Effector memory CD8-positive, alpha-beta T cell (primary cell): ENCODE measurements at regions not wholly inside any gene's neighbourhood (a gene's known extent, or its start where the extent isn't known, plus 50 kb on each side); places are given as distances from the start of the nearest gene placed in this dataset.

ENCODE experiments used
- ATAC-seq: fragments of 150-1000 bp; cut with Tn5 transposase; replicated peaks from 2 replicates; pipeline ENCODE4 v1.10.0; 2021; ENCODE audit warnings: mild to moderate bottlenecking, moderate library complexity
- DNase-seq, 3 experiments: peaks; one replicate each; pipeline ENCODE4 v3.0.0; 2021
- H3K27ac Mint-ChIP-seq, 2 donors: one replicate each; pipeline ENCODE4 v1.8.0; 2022; ENCODE audit warnings: mild to moderate bottlenecking in 2 of 2, mixed read lengths in 2 of 2, moderate library complexity in 2 of 2
- H3K27me3 Mint-ChIP-seq, 2 donors: one replicate each; pipeline ENCODE4 v1.8.0; 2022; ENCODE audit warnings: mixed read lengths in 2 of 2
- H3K36me3 Mint-ChIP-seq: one replicate; pipeline ENCODE4 v1.8.0; 2022; ENCODE audit warnings: mild to moderate bottlenecking, moderate library complexity, mixed read lengths; ENCODE audit not compliant: insufficient read depth
- H3K4me1 Mint-ChIP-seq, 2 donors: one replicate each; pipeline ENCODE4 v1.8.0; 2022; ENCODE audit warnings: low read depth in 2 of 2, mixed read lengths in 2 of 2
- H3K4me3 Mint-ChIP-seq, 2 donors: one replicate each; pipeline ENCODE4 v1.8.0; 2022; ENCODE audit warnings: mild to moderate bottlenecking in 2 of 2, mixed read lengths in 2 of 2, moderate library complexity in 2 of 2
- H3K9me3 Mint-ChIP-seq, 2 donors: one replicate each; pipeline ENCODE4 v1.8.0; 2022; ENCODE audit warnings: mixed read lengths in 2 of 2

DNA sequence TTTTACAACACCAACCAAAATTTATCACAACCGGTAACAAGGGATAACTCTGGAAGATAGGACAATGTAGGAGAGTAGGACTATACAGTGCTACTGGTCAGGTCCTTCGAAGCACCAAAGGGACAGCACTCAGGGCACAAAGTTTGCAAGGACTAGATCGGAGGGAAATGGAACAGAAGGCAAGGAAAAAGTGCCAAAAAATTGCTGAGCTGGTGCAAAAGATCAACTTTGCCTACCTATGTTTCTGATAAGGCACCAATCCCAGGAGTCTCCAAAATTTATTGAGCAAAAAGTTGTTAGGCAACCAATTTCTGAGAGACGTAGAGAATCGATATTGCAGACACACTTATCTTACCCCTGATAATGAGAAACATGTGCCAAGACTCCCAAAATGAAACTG lies 160.0 kb upstream of the PLEKHA5 start:
- Mint-ChIP-seq H3K4me3 (no peak overlapping the region), H3K36me3 (no peaks in the 10 kb centered on the region), H3K27me3 (peaks cover 3 to 7% of the 10 kb centered on the region in 2 donors), H3K9me3 (peaks cover 0 to under 1% of the 10 kb centered on the region in 2 donors), H3K4me1 (peaks cover 0 to under 1% of the 10 kb centered on the region in 2 donors), H3K27ac (no peak overlapping the region)
- DNase-seq (no peak), ATAC-seq (no peak)

DNA sequence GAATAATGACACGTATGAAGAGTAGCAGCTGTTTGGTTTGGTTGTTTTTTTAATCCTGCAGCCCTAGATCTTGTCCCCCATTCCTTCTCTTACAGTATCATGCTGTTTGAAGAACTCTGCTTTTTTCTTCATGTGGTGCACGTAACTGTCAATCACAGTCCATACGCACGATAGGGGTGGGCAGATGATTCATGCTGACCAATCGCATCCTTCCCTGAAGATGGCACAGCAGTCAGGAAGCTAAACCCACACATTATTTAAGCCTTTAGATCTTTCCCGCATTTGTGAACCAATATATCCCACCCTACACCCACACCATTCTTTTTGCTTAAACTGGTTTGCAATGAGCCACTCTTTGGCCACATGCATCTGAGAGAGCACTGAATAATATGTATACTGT lies 158.9 kb upstream of the PLEKHA5 start:
- Mint-ChIP-seq H3K4me1 (no peaks in the 10 kb centered on the region), H3K27me3 (peaks cover 0 to 7% of the 10 kb centered on the region in 2 donors), H3K9me3 (no peaks in the 10 kb centered on the region), H3K4me3 (no peak overlapping the region), H3K36me3 (no peaks in the 10 kb centered on the region), H3K27ac (no peak overlapping the region)
- ATAC-seq (no peak), DNase-seq (no peak)

DNA sequence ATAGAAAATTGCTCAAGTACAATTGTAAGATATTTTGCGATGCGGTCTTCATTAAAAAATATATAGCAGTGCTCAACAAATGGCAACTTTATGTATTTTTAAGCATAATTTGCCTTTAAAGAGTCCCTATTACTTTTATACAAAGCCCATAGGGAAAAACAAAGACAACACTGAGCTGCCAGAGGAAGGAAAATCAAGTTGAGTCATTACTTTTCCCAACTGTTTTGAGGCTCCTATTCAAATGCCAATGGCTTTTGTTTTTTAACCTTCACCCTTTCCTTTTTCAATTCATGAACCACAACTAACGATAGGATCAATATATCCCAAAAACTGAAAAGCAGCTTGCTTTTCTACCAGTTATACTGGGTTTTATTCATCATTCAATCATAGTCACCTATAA lies 157.6 kb upstream of the PLEKHA5 start:
- no peaks in the 10 kb centered on the region for H3K27me3 Mint-ChIP-seq
- H3K4me1 Mint-ChIP-seq: no peaks in the 10 kb centered on the region
- no peak for ATAC-seq
- no peak overlapping the region for H3K27ac Mint-ChIP-seq
- DNase-seq: no peak
- peaks cover 0 to under 1% of the 10 kb centered on the region in 2 donors for H3K9me3 Mint-ChIP-seq
- H3K4me3 Mint-ChIP-seq: no peak overlapping the region
- H3K36me3 Mint-ChIP-seq: no peaks in the 10 kb centered on the region

DNA sequence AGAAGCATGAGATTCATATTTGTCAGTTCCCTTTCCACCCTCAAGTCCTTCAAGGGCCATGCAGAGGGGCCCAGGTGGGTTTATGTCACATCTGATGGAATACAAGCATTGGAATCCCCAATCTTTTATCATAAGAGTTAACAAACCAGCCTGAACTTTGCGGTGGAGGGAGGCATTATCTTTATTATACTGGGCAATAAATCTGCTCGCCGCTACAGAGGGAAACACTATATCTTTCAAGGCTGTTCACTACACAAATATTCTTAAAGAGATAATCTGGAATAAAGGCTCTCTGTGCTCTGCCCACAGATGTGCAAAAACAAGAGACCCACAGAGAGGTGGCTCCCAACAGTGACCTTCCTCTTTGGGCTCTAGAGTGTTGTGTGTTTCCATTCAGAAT lies 153.6 kb upstream of the PLEKHA5 start:
- Mint-ChIP-seq H3K36me3 (no peaks in the 10 kb centered on the region), H3K9me3 (peaks cover 0 to 8% of the 10 kb centered on the region in 2 donors), H3K27ac (no peak overlapping the region), H3K4me3 (no peak overlapping the region), H3K4me1 (no peaks in the 10 kb centered on the region), H3K27me3 (no peaks in the 10 kb centered on the region)
- no peak for DNase-seq
- ATAC-seq: no peak

DNA sequence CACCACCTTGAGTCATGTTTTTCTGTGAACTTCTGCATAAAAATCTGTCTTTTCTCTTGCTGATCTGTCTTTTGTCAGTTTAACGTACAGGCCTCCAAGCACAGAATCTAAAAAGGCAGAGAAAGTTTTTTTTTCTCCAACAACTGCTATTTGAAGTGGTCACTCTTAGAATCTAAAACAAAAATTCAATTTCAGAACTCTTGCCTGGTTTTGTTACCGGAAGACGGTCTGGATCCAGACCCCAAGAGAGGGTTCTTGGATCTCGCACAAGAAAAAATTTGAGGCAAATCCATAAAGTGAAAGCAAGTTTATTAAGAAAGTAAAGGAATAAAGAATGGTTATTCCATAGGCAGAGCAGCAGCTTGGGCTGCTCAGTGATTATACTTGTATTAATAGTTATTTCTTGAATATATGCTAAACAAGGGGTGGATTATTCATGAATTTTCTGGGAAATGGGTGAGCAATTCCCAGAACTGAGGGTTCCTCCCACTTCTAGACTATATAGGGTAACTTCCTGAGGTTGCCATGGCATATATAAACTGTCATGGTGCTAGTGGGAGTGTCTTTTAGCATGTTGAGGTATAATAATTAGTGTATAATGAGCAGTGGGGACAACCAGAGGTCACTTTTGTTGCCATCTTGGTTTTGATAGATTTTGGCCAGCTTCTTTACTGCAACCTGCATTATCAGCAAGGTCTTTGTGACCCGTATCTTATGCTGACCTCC lies 150.0 kb upstream of the PLEKHA5 start:
- Mint-ChIP-seq H3K27ac (no peak overlapping the region), H3K4me1 (no peaks in the 10 kb centered on the region), H3K4me3 (no peak overlapping the region), H3K36me3 (no peaks in the 10 kb centered on the region), H3K9me3 (peaks cover 0 to 8% of the 10 kb centered on the region in 2 donors), H3K27me3 (no peaks in the 10 kb centered on the region)
- DNase-seq (no peak), ATAC-seq (no peak)

DNA sequence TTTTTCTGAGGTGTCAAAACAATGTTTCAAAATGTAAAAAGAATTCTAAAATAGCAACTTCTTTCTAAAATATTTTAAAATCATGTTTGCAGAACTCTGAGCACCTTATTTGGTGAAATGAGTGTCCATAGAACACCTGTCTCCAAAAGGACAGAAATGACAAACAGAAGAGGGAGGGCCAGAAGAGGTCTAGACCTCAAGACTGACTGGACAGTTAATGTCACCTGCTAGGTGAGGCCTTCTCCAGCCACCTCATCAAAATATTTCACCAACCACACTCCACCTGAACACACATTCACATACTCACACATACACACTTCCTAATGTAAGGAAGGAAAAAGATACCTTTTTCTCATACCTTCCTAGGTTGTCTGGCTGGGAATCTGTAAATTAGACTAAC lies 147.8 kb upstream of the PLEKHA5 start:
- DNase-seq (no peak), ATAC-seq (no peak)
- Mint-ChIP-seq H3K27me3 (no peaks in the 10 kb centered on the region), H3K4me1 (no peaks in the 10 kb centered on the region), H3K9me3 (peaks cover 2 to 8% of the 10 kb centered on the region in 2 donors), H3K27ac (no peak overlapping the region), H3K36me3 (no peaks in the 10 kb centered on the region), H3K4me3 (no peak overlapping the region)

DNA sequence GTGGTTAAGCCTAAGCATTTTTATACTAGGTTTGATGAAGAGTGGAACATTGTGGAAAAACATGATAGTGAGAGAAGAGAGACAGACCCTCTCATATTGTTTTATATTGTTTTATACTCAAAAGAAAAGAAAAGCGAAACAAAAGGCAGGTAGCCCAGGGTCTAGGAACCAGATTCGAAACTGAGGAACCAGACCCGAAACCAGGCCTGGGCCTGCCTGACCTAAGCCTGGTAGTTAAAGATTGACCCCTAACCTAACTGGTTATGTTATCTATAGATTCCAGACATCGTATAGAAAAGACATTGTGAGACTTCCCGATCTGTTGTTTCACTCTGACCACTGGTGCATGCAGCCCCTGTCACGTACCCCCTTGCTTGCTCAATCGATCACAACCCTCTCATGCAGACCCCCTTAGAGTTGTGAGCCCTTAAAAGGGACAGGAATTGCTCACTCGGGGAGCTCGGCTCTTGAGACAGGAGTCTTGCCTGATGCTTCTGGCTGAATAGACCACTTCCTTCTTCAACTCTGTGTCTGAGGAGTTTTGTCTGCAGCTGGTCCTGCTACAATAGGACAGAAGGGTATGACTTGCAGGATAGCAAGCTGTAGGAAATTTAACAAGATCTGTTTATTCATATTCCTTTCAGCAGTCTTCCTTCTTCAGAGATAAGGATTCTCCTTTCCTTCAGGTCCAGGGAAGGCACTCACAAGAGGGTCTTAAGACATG lies 147.1 kb upstream of the PLEKHA5 start:
- H3K9me3 Mint-ChIP-seq: peaks cover 2% of the 10 kb centered on the region in 2 donors
- no peak overlapping the region for H3K4me3 Mint-ChIP-seq
- no peak for DNase-seq
- H3K27me3 Mint-ChIP-seq: no peaks in the 10 kb centered on the region
- ATAC-seq: no peak
- H3K27ac Mint-ChIP-seq: no peak overlapping the region
- no peaks in the 10 kb centered on the region for H3K36me3 Mint-ChIP-seq
- H3K4me1 Mint-ChIP-seq: no peaks in the 10 kb centered on the region

DNA sequence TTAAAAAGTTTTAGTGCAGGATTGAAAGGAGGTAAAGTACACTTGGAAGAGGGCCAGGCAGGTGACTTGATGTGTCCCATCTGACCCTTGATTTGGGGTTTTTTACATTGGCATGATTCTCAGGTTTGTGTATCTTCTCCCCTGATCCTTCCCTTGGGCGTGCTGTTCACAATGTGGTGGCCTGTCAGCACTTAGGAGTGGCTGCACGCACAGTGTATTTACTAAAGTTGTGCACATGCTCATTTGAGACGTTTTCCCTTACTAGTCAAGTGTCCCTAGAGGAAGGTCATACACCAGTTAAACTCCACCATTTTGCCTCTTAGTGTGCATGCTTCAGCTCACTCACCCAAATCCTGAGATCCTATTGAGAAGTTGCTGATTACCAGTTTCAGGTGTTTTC lies 145.7 kb upstream of the PLEKHA5 start:
- no peak for ATAC-seq
- DNase-seq: no peak
- Mint-ChIP-seq H3K9me3 (peaks cover 0 to 2% of the 10 kb centered on the region in 2 donors), H3K27ac (no peak overlapping the region), H3K4me1 (no peaks in the 10 kb centered on the region), H3K4me3 (no peak overlapping the region), H3K27me3 (no peaks in the 10 kb centered on the region), H3K36me3 (no peaks in the 10 kb centered on the region)

DNA sequence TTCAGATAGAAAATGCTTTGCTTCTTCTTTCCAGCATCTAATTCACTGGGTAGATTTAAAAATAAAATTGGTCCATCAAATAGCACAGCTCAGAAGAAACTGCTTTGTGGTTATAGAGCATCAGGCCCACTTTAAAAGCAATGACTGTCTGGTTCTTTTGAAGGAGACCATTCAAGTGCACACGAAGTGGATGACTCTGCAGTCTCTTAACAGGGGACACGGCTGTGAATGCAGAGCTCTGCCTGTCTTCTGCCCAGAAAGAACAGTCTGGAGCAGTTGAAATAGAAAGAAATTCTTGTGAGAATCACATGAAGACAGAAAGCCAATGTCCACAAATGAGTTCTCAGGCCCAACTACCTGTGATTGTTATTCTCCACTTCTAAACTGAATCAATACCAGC lies 138.7 kb upstream of the PLEKHA5 start:
- H3K4me1 Mint-ChIP-seq: no peaks in the 10 kb centered on the region
- no peak overlapping the region for H3K4me3 Mint-ChIP-seq
- peaks cover 0 to 6% of the 10 kb centered on the region in 2 donors for H3K27me3 Mint-ChIP-seq
- H3K9me3 Mint-ChIP-seq: peaks cover 0 to 2% of the 10 kb centered on the region in 2 donors
- no peak overlapping the region for H3K27ac Mint-ChIP-seq
- DNase-seq (no peak), ATAC-seq (no peak)
- no peaks in the 10 kb centered on the region for H3K36me3 Mint-ChIP-seq

DNA sequence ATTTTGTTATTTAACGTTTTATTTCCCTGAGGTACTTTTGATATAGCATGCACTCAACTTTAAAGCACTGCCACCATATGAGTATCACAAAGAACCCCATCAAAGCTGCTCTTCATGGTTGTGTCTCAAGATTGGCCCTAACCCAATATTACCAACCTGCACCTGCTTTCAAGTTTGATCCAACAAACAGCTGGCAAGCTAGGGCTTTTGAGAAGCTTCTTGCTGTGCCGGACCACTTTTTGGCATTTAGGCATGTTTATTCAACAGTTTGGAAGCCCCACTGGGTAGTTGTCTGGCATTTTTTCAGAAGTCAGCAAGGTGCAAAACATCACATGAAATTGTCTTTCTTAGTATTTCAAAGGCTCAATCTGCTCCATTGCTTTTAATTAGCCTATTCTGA lies 137.2 kb upstream of the PLEKHA5 start:
- Mint-ChIP-seq H3K9me3 (peaks cover 0 to 2% of the 10 kb centered on the region in 2 donors), H3K36me3 (no peaks in the 10 kb centered on the region), H3K27ac (no peak overlapping the region), H3K4me1 (no peaks in the 10 kb centered on the region), H3K4me3 (no peak overlapping the region), H3K27me3 (peaks cover 0 to 6% of the 10 kb centered on the region in 2 donors)
- DNase-seq (no peak), ATAC-seq (no peak)

DNA sequence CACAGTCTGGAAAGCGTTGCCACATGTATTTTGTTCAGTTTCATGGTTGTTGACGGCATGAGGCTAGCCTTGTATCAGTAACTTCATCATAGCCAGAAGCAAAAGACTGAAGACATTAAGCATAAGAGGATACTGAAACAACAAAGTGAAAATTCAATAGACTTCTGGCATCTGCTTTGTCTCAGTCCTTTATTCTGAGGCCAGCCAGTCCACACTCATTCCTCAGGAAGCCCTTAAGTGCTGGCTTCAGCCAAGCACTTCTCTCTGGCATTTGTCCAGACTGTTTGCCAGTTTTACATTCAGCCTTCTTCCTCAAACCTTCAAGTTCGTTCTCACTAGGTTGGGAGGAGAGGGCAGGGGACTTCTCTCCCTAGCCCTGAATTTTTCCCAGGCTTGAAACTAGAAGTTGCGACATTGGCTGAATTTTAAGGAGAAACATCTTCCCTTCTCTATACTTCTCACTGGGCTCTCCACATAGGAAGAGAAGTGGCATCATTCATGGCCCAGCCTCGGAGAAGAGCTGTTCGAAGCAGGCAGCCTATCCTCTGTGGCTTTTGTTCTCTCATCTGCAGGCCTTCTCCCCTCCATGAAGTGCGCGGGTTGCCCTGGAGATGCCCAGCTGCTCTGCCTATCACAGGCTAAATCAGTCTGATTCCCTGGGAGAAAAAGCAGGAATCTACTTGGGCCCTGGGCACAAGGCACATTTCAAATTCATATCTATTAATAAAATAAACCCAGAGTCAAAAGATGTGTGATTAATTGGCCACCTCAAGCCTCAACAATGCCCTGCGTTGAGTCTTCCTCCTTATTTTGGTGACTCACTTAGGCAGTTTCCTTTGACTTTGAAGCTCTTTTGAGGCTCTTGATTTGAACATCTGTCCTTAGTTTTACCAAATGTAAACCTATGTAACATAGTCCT lies 130.9 kb upstream of the PLEKHA5 start:
- Mint-ChIP-seq H3K9me3 (peaks cover 0 to 4% of the 10 kb centered on the region in 2 donors), H3K27ac (no peak overlapping the region), H3K36me3 (no peaks in the 10 kb centered on the region), H3K4me3 (no peak overlapping the region), H3K27me3 (peaks cover 0 to 11% of the 10 kb centered on the region in 2 donors), H3K4me1 (no peaks in the 10 kb centered on the region)
- no peak for ATAC-seq
- no peak for DNase-seq

DNA sequence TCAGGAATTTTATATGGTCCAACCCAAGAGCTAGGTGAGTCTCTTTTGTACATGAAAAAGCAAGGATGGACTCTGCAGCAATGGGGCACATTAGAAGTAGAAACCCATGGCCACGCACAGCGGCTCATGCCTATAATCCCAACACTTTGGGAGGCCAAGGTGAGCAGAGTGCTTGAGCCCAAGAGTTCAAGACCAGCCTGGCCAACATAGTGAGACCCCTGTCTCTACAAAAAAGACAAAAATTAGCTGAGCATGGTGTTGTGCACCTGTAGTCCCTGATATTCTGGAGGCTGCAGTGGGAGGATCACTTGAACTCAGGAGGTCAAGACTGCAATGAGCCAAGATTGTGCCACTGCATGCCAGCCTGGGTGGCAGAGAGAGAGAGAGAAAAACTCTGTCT lies 128.7 kb upstream of the PLEKHA5 start:
- Mint-ChIP-seq H3K36me3 (no peaks in the 10 kb centered on the region), H3K4me3 (no peak overlapping the region), H3K9me3 (peaks cover 0 to 2% of the 10 kb centered on the region in 2 donors), H3K27ac (no peak overlapping the region), H3K27me3 (peaks cover 0 to 5% of the 10 kb centered on the region in 2 donors), H3K4me1 (no peaks in the 10 kb centered on the region)
- ATAC-seq (no peak), DNase-seq (no peak)

DNA sequence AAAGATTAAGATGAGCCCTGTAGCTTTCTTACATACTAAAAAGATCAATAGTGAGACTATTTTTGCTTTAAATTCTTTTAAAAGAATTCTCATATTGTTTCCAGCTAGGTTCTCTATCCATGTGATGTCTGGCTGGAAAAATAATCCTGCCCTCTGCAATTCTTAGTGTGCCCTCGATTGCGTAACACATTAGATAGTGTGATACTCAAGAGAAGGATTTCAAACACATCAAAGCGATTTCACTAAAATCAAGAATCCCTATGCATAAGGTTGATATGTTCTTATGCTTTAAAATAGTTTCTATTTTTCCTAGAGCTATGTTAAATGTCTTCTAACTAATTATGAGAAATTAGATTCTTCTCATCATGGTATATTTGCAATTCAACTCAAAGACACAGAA lies 127.3 kb upstream of the PLEKHA5 start:
- ATAC-seq: no peak
- Mint-ChIP-seq H3K27ac (no peak overlapping the region), H3K27me3 (peaks cover 0 to 5% of the 10 kb centered on the region in 2 donors)

More for the DNA sequence above, 127.3 kb upstream of the PLEKHA5 start:
- no peak for DNase-seq
- Mint-ChIP-seq H3K4me3 (no peak overlapping the region), H3K9me3 (peaks cover 0 to 2% of the 10 kb centered on the region in 2 donors), H3K4me1 (no peaks in the 10 kb centered on the region), H3K36me3 (no peaks in the 10 kb centered on the region)
